ENCODE measurements at regions not wholly inside any gene's neighbourhood (a gene's known extent, or its start where the extent isn't known, plus 50 kb on each side); places are given as distances from the start of the nearest gene placed in this dataset.
"Not testable (repeated sequence)": the region's sequence is repeated elsewhere in the genome, so short reads cannot be mapped to it uniquely, and the experiment has no call there.

GRCh38 chr11:100409267-100409666 is 277.8 kb upstream of the ARHGAP42 start:
- DNase-seq (ENCODE audit: low read depth); in situ Hi-C loops (cut with HindIII; ENCODE audit: low sequenced_read_pairs); H3K4me3 ChIP-seq (ENCODE audit: low read depth, low read length): not testable (repeated sequence)

- no peak for DNase-seq (ENCODE audit: low read depth)
- in situ Hi-C loops (cut with HindIII; ENCODE audit: low sequenced_read_pairs) = no loop called here
- TF ChIP-seq CTCF (IDR thresholded peaks at IDR 0.05; ENCODE audit: low read depth, low read length, missing control alignments) = no peak
- H3K4me3 ChIP-seq (ENCODE audit: low read depth, low read length) = no peak overlapping the region
These were observed 267.6 kb upstream of the ARHGAP42 start for GRCh38 chr11:100419518-100419917.

GRCh38 chr11:100434821-100435641 is 252.1 kb upstream of the ARHGAP42 start:
- in situ Hi-C loops (cut with HindIII; ENCODE audit: low sequenced_read_pairs) = no loop called here
- DNase-seq (ENCODE audit: low read depth) = no peak
- H3K4me3 ChIP-seq (ENCODE audit: low read depth, low read length) = no peak overlapping the region
- TF ChIP-seq CTCF (IDR thresholded peaks at IDR 0.05; ENCODE audit: low read depth, low read length, missing control alignments) = no peak

GRCh38 chr11:100438376-100438775 is 248.7 kb upstream of the ARHGAP42 start:
- in situ Hi-C loops (cut with HindIII; ENCODE audit: low sequenced_read_pairs) = no loop called here
- H3K4me3 ChIP-seq (ENCODE audit: low read depth, low read length) = no peak overlapping the region
- TF ChIP-seq CTCF (IDR thresholded peaks at IDR 0.05; ENCODE audit: low read depth, low read length, missing control alignments) = no peak
- no peak for DNase-seq (ENCODE audit: low read depth)

GRCh38 chr11:100441086-100441485 is 246.0 kb upstream of the ARHGAP42 start:
- no peak for TF ChIP-seq CTCF (IDR thresholded peaks at IDR 0.05; ENCODE audit: low read depth, low read length, missing control alignments)
- in situ Hi-C loops (cut with HindIII; ENCODE audit: low sequenced_read_pairs) = no loop called here
- no peak for DNase-seq (ENCODE audit: low read depth)
- H3K4me3 ChIP-seq (ENCODE audit: low read depth, low read length) = no peak overlapping the region

- TF ChIP-seq CTCF (IDR thresholded peaks at IDR 0.05; ENCODE audit: low read depth, low read length, missing control alignments) = no peak
- no peak for DNase-seq (ENCODE audit: low read depth)
- in situ Hi-C loops (cut with HindIII; ENCODE audit: low sequenced_read_pairs) = no loop called here
- no peak overlapping the region for H3K4me3 ChIP-seq (ENCODE audit: low read depth, low read length)
These were observed 245.1 kb upstream of the ARHGAP42 start for GRCh38 chr11:100442017-100442416.

GRCh38 chr11:100445231-100445735 is 241.8 kb upstream of the ARHGAP42 start:
- peak; percentile 85 for DNase-seq (ENCODE audit: low read depth)
- no peak overlapping the region for H3K4me3 ChIP-seq (ENCODE audit: low read depth, low read length)
- in situ Hi-C loops (cut with HindIII; ENCODE audit: low sequenced_read_pairs) = no loop called here
- TF ChIP-seq CTCF (IDR thresholded peaks at IDR 0.05; ENCODE audit: low read depth, low read length, missing control alignments) = peak; percentile 55

- DNase-seq (ENCODE audit: low read depth); H3K4me3 ChIP-seq (ENCODE audit: low read depth, low read length); in situ Hi-C loops (cut with HindIII; ENCODE audit: low sequenced_read_pairs): not testable (repeated sequence)
These were observed 235.2 kb upstream of the ARHGAP42 start for GRCh38 chr11:100451801-100452460.

Measured in astrocyte of the cerebellum (primary cell).